Calu3 (cell line): ENCODE measurements at regions not wholly inside any gene's neighbourhood (a gene's known extent, or its start where the extent isn't known, plus 50 kb on each side); places are given as distances from the start of the nearest gene placed in this dataset.

Experiments used
- BruUV-seq: library from RNA; stranded (reverse); fragments of 400-500 nt; replicated peaks from 2 replicates; lab custom pipeline; 2021; lab: Mats Ljungman, UMichigan
- CTCF ChIA-PET: fragments of 300-600 bp; sonication (Branson Sonifier 250); formaldehyde crosslinking; loops from one replicate; lab custom pipeline; 2022; ENCODE audit warnings: antibody characterized with exemption; lab: Charles Lee
- DNase-seq: peaks from one replicate; pipeline ENCODE4 v3.0.0; 2022
- H3K27ac Mint-ChIP-seq: one replicate; pipeline ENCODE4 v1.8.0; 2022; ENCODE audit warnings: mixed read lengths; ENCODE audit not compliant: unreplicated experiment
- H3K27me3 Mint-ChIP-seq: one replicate; pipeline ENCODE4 v1.8.0; 2022; ENCODE audit warnings: mixed read lengths; ENCODE audit not compliant: unreplicated experiment
- H3K36me3 Mint-ChIP-seq: one replicate; pipeline ENCODE4 v1.8.0; 2022; ENCODE audit warnings: mild to moderate bottlenecking, moderate library complexity, mixed read lengths; ENCODE audit not compliant: insufficient read depth, unreplicated experiment
- H3K4me1 Mint-ChIP-seq: one replicate; pipeline ENCODE4 v1.8.0; 2022; ENCODE audit warnings: mild to moderate bottlenecking, low read depth, mixed read lengths; ENCODE audit not compliant: unreplicated experiment
- H3K4me3 Mint-ChIP-seq: one replicate; pipeline ENCODE4 v1.8.0; 2022; ENCODE audit warnings: mild to moderate bottlenecking, low read depth, moderate library complexity, mixed read lengths; ENCODE audit not compliant: unreplicated experiment
- H3K9me3 Mint-ChIP-seq: one replicate; pipeline ENCODE4 v1.8.0; 2022; ENCODE audit warnings: low read depth, mixed read lengths; ENCODE audit not compliant: unreplicated experiment
- intact Hi-C: fragments of 100-400 bp; cut with micrococcal nuclease; formaldehyde crosslinking; loops from one replicate; pipeline ENCODE4 v1.10.0; 2022; ENCODE audit not compliant: unreplicated experiment
- TF ChIP-seq, protein P1 (sequence below): fragments of 200-600 bp; IDR thresholded peaks from one replicate; pipeline ENCODE4 v1.8.0; 2022; ENCODE audit warnings: antibody characterized with exemption; ENCODE audit not compliant: unreplicated experiment

DNA sequence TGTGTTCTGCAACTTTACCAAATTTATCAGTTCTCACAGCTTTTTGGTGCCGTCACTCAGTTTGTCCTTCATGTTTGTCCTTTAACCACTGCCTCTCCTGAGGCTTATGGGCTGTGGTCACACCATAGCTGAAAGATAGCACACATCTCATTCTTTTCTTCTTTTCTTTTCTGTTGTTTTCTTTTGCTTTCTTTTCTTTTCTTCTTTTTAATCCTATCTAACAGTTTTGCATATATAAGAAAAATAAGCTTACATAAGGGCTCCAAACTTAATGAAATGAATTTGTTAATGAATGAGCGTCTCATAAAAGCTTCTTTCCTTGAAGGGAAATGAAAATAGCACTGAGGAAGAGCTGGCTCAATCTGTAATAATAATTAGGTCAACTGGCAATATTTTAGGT is 1061.2 kb downstream of the PCDH18 start:
- intact Hi-C loops = no loop called here
- H3K9me3 Mint-ChIP-seq = peaks cover 3% of the 10 kb centered on the region
- no peaks in the 10 kb centered on the region for H3K27me3 Mint-ChIP-seq
- BruUV-seq = no TSS peak
- CTCF ChIA-PET = no interaction called here
- TF ChIP-seq, protein P1, sequence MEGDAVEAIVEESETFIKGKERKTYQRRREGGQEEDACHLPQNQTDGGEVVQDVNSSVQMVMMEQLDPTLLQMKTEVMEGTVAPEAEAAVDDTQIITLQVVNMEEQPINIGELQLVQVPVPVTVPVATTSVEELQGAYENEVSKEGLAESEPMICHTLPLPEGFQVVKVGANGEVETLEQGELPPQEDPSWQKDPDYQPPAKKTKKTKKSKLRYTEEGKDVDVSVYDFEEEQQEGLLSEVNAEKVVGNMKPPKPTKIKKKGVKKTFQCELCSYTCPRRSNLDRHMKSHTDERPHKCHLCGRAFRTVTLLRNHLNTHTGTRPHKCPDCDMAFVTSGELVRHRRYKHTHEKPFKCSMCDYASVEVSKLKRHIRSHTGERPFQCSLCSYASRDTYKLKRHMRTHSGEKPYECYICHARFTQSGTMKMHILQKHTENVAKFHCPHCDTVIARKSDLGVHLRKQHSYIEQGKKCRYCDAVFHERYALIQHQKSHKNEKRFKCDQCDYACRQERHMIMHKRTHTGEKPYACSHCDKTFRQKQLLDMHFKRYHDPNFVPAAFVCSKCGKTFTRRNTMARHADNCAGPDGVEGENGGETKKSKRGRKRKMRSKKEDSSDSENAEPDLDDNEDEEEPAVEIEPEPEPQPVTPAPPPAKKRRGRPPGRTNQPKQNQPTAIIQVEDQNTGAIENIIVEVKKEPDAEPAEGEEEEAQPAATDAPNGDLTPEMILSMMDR = no peak
- DNase-seq = no peak
- no peak overlapping the region for H3K27ac Mint-ChIP-seq
- no peaks in the 10 kb centered on the region for H3K36me3 Mint-ChIP-seq
- H3K4me3 Mint-ChIP-seq = no peak overlapping the region
- H3K4me1 Mint-ChIP-seq = no peaks in the 10 kb centered on the region

DNA sequence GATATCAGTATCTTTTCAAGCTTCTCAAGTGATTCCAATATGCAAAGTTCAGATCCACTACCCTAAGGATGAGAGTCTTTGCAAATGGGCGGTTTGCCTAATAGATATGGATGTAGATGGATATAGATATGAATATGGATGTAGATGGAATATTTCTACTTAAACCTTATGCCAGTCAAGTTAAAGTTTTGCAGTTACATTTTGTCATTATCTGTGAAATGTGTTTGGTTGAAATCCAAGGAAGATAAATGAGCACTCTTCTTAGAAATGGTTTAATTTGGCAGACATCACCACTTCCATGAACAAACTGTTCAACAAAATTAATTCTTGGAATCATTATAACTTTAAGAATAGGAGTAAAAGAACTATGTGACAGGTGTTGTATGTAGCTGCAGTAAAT is 1066.6 kb downstream of the PCDH18 start:
- H3K4me1 Mint-ChIP-seq = no peaks in the 10 kb centered on the region
- intact Hi-C loops = no loop called here
- TF ChIP-seq, protein P1 = no peak
- no peaks in the 10 kb centered on the region for H3K36me3 Mint-ChIP-seq
- peaks cover 5% of the 10 kb centered on the region for H3K9me3 Mint-ChIP-seq
- DNase-seq = no peak
- no peak overlapping the region for H3K4me3 Mint-ChIP-seq
- no peaks in the 10 kb centered on the region for H3K27me3 Mint-ChIP-seq
- H3K27ac Mint-ChIP-seq = no peak overlapping the region
- no TSS peak for BruUV-seq
- CTCF ChIA-PET = no interaction called here

DNA sequence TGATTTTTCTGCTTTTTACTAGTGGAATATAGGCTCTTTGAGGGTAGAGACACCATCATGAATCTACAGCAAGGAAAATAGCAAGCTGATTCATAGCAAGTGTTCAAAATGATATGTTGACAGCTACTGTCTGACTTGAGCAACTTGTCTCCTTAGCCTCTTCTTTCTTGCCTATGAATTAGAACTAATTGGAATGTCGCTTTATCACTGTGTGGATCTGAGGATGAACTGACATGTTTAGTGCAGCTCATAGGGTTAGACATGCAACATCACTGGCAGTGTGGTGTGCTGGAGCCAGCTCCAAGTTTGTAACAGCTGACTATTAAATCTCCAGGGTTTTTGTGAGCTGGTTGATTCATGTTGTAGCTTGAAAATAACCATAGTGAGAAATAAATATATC is 1068.4 kb downstream of the PCDH18 start:
- no TSS peak for BruUV-seq
- TF ChIP-seq, protein P1 = no peak
- Mint-ChIP-seq H3K4me1 (no peaks in the 10 kb centered on the region), H3K4me3 (no peak overlapping the region), H3K27me3 (no peaks in the 10 kb centered on the region), H3K27ac (no peak overlapping the region), H3K36me3 (no peaks in the 10 kb centered on the region), H3K9me3 (peaks cover 2% of the 10 kb centered on the region)
- DNase-seq = no peak
- intact Hi-C loops = no loop called here
- CTCF ChIA-PET = no interaction called here

DNA sequence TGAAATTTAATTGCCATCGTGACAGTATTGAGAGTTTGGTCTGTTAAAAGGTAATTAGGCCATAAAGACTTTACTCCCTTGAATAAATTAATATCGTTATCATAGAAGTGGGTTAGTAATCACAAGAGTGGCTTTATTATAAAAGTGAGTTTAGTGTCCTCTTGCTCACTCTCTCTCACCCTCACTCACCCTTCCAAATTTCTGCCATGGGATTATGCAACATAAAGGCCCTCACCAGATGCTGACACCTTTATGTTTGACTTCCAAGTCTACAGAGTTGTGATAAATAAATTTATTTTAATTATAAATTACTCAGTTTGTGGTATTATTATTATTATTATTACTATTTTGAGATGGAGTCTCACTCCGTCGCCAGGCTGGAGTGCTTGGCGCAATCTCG is 1070.8 kb downstream of the PCDH18 start:
- TF ChIP-seq, protein P1 = no peak
- Mint-ChIP-seq H3K4me1 (no peaks in the 10 kb centered on the region), H3K27me3 (no peaks in the 10 kb centered on the region), H3K4me3 (no peak overlapping the region), H3K36me3 (no peaks in the 10 kb centered on the region), H3K27ac (no peak overlapping the region), H3K9me3 (peaks cover 2% of the 10 kb centered on the region)
- intact Hi-C loops = no loop called here
- no peak for DNase-seq
- no TSS peak for BruUV-seq
- CTCF ChIA-PET = no interaction called here
